Uterus (tissue), 2 donors: ENCODE measurements at regions not wholly inside any gene's neighbourhood (a gene's known extent, or its start where the extent isn't known, plus 50 kb on each side); places are given as distances from the start of the nearest gene placed in this dataset.

Source experiments
- CTCF ChIP-seq, 4 experiments: fragments of 200-600 bp in 2 of 4; fragments of 450-650 bp in 2 of 4; sonication (generic) in 2 of 4; IDR thresholded peaks; one replicate each; pipeline ENCODE4 v1.5.1; 2016 to 2019; ENCODE audit warnings: antibody characterized with exemption in 4 of 4, mild to moderate bottlenecking in 2 of 4, moderate library complexity in 1 of 4
- POLR2A ChIP-seq, 2 donors: fragments of 450-650 bp; IDR thresholded peaks; one replicate each; pipeline ENCODE4 v1.6.1; 2016; ENCODE audit warnings: antibody characterized with exemption in 2 of 2, mild to moderate bottlenecking in 1 of 2, moderate library complexity in 1 of 2

GRCh38 chr16:76222853-76223252 is 54.3 kb upstream of the CNTNAP4 start:
- TF ChIP-seq CTCF (IDR thresholded peaks at IDR 0.05) (no peak), POLR2A (IDR thresholded peaks at IDR 0.05) (no peak)
